ENCODE measurements at regions not wholly inside any gene's neighbourhood (a gene's known extent, or its start where the extent isn't known, plus 50 kb on each side); places are given as distances from the start of the nearest gene placed in this dataset.

DNA sequence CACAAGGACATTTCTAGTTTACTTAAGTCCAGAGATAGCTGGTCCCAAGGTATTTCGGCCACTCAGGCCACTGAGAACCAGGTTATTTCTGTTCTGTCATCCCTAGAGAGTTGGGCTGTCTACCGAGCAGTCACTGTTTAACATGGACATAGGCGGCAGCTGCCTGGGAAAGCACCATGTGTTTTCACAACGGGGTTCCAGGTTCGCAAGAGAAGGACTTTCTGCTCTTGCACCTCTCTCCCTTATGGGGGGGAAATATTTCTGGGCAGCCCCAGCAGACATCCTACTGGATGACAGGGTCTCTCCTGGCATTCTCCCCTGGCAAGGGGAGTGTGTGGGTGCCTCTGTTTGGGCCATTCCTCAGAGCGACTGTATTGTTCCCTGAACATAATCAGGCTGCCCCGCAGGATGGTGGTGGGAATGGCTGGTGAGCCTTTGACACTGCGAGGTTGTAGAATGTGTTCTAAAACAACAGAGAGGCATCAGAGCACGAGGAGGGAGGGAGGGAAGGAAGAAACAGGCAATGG lies 64.4 kb upstream of the DUSP22 start:
- TF ChIP-seq CTCF (IDR thresholded peaks at IDR 0.05) (no peak), POLR2A (IDR thresholded peaks at IDR 0.05) (no peak)
